GM18907 (cell line): ENCODE measurements at regions not wholly inside any gene's neighbourhood (a gene's known extent, or its start where the extent isn't known, plus 50 kb on each side); places are given as distances from the start of the nearest gene placed in this dataset.
"Not testable (repeated sequence)": the region's sequence is repeated elsewhere in the genome, so short reads cannot be mapped to it uniquely, and the experiment has no call there.

Source experiments
- ATAC-seq: cut with Tn5 transposase; IDR thresholded peaks from one replicate; pipeline ENCODE4 v1.9.1; 2021; ENCODE audit warnings: mild to moderate bottlenecking, moderate library complexity; ENCODE audit not compliant: unreplicated experiment

DNA sequence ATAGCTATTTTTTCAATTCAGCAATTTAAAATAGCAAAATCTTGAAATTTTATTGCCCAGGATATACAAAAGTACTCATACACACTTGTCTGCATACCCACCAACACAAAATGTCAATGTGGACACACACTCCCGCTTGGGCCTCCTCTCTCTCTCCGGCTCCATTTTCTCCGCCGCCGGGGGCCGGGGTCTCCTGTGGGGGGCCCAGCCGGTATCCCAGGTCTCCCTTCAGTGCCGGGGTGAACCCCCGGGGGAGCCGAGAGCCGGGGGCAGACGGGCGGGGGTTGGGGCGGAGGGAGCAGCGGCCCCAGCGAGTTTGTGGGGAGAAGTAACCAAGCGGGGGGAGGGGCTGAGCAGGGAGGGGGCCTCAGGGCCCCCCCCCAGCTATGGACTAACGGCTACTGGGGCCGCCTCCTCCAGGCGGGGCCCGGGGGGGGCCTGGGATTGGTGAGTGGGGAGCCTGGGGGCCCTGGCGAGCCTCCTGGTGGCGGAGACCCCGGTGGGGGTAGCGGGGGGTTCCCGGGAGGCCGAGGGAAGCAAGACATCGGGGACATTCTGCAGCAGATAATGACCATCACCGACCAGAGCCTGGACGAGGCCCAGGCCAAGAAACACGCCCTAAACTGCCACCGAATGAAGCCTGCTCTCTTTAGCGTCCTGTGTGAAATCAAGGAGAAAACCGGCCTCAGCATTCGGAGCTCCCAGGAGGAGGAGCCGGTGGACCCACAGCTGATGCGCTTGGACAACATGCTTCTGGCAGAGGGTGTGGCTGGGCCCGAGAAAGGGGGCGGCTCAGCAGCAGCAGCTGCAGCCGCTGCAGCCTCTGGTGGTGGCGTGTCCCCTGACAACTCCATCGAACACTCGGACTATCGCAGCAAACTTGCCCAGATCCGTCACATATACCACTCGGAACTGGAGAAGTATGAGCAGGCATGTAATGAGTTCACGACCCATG is 56.6 kb downstream of the CHST2 start:
- ATAC-seq, result not testable (repeated sequence)

DNA sequence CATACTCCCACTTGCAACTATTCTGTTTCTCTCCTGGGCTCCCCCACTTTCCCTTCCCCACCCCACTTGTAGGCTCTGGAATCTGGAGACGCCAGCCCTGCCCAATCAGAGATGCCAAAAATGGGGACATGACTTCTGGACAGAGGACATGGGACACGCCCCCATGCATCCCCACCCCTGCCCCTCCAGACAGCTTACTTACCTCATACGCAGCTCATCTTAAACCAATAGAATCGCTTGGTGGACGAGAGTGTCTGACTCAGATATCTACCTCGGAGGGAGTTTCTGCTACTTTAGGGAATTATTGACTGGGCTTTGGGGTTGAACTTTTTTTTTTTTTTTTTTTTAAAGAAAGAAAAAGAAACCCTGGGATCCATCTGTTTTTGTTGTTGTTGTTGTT is 58.4 kb downstream of the CHST2 start:
- peak; percentile 53 for ATAC-seq

GRCh38 chr3:143178775-143179548 is 59.4 kb downstream of the CHST2 start:
- not testable (repeated sequence) for ATAC-seq

GRCh38 chr3:143179603-143180002 is 60.0 kb downstream of the CHST2 start:
- ATAC-seq, result no peak

DNA sequence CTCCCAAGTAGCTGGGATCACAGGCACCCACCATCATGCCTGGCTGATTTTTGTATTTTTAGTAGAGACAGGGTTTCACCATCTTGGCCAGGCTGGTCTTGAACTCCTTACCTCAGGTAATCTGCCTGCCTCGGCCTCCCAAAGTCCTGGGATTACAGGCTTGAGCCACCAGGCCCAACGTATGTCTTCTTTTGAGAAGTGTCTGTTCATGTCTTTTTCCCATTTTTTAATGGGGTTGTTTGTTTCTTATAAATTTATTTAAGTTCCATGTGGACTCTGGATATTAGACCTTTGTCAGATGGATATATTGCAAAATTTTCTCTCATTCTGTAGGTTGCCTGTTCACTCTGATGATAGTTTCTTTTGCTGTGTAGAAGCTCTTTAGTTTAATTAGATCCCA is 61.3 kb downstream of the CHST2 start:
- not testable (repeated sequence) for ATAC-seq

DNA sequence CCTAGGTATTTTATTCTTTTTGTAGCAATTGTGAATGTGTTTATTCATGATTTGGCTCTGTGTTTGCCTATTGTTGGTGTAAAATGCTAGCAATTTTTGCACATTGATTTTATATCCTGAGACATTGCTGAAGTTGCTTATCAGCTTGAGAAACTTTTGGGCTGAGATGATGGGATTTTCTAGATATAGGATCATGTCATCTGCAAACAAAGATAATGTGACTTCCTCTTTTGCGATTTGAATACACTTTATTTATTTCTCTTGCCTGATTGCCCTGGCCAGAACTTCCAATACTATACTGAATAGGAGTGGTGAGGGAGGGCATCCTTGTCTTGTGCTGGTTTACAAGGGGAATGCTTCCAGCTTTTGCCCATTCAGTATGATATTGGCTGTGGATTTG is 62.4 kb downstream of the CHST2 start:
- not testable (repeated sequence) for ATAC-seq

DNA sequence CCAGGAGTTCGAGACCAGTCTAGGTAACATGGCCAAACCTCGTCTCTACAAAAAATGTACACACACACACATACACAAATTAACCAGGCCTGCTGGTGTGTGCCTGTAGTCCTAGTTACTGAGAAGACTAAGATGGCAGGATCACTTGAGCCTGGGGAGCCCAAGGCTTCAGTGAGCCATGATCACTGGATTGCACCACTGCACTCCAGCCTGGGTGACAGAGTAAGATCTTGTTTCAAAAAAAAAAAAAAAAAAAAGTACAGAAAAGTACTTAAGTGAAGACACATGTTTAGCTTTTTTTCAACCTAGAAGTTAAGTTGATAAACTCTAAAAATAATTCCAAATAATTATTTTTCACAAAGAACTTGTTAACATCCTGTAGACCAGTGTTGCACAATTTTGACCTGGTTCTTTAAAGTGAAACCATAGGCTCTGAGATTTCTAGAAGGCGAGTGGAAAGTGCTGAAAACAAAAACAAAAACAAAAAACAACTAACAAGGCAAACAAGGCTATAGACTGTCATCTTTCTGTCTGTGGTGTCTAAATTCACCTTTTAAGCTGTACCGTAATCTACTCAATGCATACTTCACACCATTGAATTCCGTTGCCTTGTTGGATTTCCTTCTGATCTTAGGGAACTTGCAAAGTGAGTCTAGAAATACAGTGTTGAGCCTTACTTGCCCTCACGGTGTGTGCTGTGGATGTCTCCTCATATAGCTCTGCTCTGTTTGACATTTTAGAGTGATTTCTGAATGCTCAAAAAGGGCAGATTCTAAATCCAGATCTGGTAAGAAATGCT is 63.5 kb downstream of the CHST2 start:
- ATAC-seq, result no peak

DNA sequence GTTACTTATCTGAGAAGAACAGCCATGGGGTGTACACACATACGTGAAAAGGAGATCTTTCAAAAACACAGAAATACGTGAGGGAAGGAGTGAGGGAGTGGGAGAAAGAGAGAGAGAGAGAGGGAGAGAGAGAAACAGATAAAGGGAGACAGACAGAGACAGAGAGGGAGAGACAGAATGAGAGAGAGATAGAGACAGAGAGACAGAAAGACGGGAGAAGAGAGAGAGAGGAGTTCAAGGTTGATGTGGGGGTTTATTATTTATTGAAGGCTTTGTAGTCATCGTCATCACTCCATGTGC is 64.0 kb downstream of the CHST2 start:
- no peak for ATAC-seq

DNA sequence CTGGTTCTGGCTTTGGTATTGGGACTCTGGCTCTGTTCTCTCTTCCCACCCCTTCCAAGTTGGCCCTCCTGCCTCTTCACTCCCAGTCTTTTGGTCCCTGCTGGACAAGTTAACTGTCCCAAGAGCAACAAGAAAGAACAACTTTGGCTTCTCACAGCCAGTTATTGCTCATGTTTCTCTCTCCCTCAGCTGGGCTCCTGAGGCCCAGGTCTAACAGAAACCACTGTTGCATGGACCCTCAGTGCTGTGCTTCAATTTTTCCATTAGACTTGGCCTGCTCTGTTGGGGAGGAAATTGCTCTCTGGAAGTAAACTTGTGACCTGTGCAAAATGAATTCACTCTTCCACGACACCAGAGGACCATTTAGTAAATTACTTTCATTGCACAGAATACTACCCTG is 64.5 kb downstream of the CHST2 start:
- ATAC-seq, result no peak

DNA sequence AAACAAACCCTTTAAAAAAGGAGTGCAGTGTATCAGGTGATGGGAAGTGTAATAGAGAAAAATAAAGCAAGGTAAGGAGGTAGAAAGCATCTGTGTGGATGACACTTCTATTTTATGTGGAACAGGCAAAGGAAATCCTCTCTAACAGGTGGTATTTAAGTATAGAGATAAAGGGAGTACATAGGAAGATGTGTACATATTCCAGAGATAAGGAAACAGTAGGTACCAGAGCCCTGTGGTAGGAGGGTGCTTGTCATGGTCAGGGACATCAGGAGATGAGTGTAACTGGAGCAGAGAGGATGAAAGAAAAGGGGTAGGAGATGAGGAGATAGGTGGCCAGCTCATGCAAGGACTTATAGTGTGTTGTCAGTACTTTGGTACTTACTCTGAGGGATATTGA is 65.8 kb downstream of the CHST2 start:
- no peak for ATAC-seq

- ATAC-seq, result no peak
Observed at GRCh38 chr3:143187111-143187510, 67.5 kb downstream of the CHST2 start.

DNA sequence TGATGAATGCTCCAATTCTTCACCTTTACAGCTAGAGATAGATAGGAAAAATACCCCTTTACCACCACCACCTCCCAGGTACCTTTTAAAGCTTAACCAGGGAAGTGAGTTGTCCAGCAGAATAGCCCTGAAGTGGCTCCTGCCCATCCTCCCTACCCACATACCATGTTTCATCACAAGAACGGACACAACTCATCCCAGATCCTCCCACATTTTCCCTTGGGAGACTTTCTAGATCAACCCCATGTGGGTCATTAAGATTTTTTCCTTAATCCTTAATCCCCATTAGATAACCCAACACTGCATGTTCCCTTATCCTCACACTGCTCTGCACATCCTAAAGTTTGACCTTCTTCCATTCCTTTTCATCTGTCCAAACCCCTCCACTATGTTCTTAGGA is 69.3 kb downstream of the CHST2 start:
- no peak for ATAC-seq

- ATAC-seq, result no peak
Observed at GRCh38 chr3:143190101-143190500, 70.5 kb downstream of the CHST2 start.

DNA sequence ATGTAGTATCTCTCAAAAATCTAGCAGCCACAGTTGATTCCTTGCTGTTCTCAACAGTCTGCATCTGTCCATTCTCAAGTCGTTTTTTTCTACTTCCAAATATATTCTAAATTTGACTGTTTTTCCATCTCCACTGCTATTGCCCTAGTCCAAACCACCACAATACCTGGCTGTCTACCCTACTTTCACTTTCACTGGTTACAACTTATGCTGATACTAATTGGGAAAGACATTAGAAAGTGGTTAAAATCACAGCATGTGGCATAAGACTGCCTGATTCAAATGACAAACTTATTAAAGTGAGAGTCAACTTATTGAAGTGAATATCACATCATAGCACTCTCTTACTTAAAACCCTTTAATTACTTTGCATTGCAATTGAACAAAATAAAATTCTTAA is 72.6 kb downstream of the CHST2 start:
- no peak for ATAC-seq

- no peak for ATAC-seq
Observed at GRCh38 chr3:143200001-143200924, 80.7 kb downstream of the CHST2 start.

GRCh38 chr3:143201045-143201444 is 81.5 kb downstream of the CHST2 start:
- ATAC-seq, result no peak

- ATAC-seq, result no peak
Observed at GRCh38 chr3:143201870-143202752, 82.5 kb downstream of the CHST2 start.

GRCh38 chr3:143203142-143203541 is 83.6 kb downstream of the CHST2 start:
- ATAC-seq, result no peak

- no peak for ATAC-seq
Observed at GRCh38 chr3:143203848-143204247, 84.3 kb downstream of the CHST2 start.
